Astrocyte of the cerebellum (primary cell): ENCODE measurements at regions not wholly inside any gene's neighbourhood (a gene's known extent, or its start where the extent isn't known, plus 50 kb on each side); places are given as distances from the start of the nearest gene placed in this dataset.

Source experiments
- DNase-seq: peaks from one replicate; pipeline ENCODE4 v3.0.0-alpha.2; 2011; ENCODE audit warnings: low read depth
- H3K4me3 ChIP-seq: 2 replicates; pipeline ENCODE4 v1.5.1; 2011; ENCODE audit warnings: mild to moderate bottlenecking, low read depth, low read length, moderate library complexity
- CTCF ChIP-seq: IDR thresholded peaks from 2 replicates; pipeline ENCODE4 v1.5.1; 2012; ENCODE audit warnings: low read length, low read depth, moderate library complexity, mild to moderate bottlenecking; ENCODE audit errors: missing control alignments
- in situ Hi-C: cut with HindIII; loops from 2 replicates; pipeline ENCODE4 v1.10.0; 2017; ENCODE audit warnings: low sequenced_read_pairs

- in situ Hi-C loops: no loop called here
- no peak overlapping the region for H3K4me3 ChIP-seq
- no peak for TF ChIP-seq CTCF
- DNase-seq: peak; percentile 87
Observed at GRCh38 chr10:94183666-94184264, 179.0 kb downstream of the NOC3L start.

GRCh38 chr10:94186722-94187121 lies 176.0 kb downstream of the NOC3L start:
- in situ Hi-C loops: no loop called here
- no peak for DNase-seq
- TF ChIP-seq CTCF: no peak
- no peak overlapping the region for H3K4me3 ChIP-seq

GRCh38 chr10:94192333-94192732 lies 170.4 kb downstream of the NOC3L start:
- H3K4me3 ChIP-seq: no peak overlapping the region
- DNase-seq: no peak
- TF ChIP-seq CTCF: no peak
- in situ Hi-C loops: no loop called here

GRCh38 chr10:94192974-94193373 lies 169.8 kb downstream of the NOC3L start:
- peak; percentile 6 for DNase-seq
- H3K4me3 ChIP-seq: no peak overlapping the region
- in situ Hi-C loops: no loop called here
- no peak for TF ChIP-seq CTCF

- H3K4me3 ChIP-seq: no peak overlapping the region
- in situ Hi-C loops: no loop called here
- DNase-seq: peak; percentile 90
- no peak for TF ChIP-seq CTCF
Observed at GRCh38 chr10:94193466-94193924, 169.2 kb downstream of the NOC3L start.

GRCh38 chr10:94194256-94194655 lies 168.5 kb downstream of the NOC3L start:
- H3K4me3 ChIP-seq: no peak overlapping the region
- no peak for DNase-seq
- TF ChIP-seq CTCF: peak; percentile 20
- in situ Hi-C loops: no loop called here
